ENCODE measurements at regions not wholly inside any gene's neighbourhood (a gene's known extent, or its start where the extent isn't known, plus 50 kb on each side); places are given as distances from the start of the nearest gene placed in this dataset.

- no peaks in the 10 kb centered on the region for H3K36me3 ChIP-seq (replicated peaks in 1 of 2; ENCODE audit: control insufficient read depth in 1 of 2, insufficient read depth in 2 of 2, low read length in 2 of 2)
- Mint-ChIP-seq H3K27me3 (ENCODE audit: low read depth in 3 of 3) (no peaks in the 10 kb centered on the region), H3K4me1 (no peaks in the 10 kb centered on the region)
Measured at GRCh38 chr4:129971419-129971818, 875.5 kb downstream of the C4orf33 start.

GRCh38 chr4:129972257-129972656 is 876.3 kb downstream of the C4orf33 start:
- Mint-ChIP-seq H3K4me3 (no peak overlapping the region), H3K9me3 (no peaks in the 10 kb centered on the region), H3K27ac (no peak overlapping the region), H3K36me3 (no peaks in the 10 kb centered on the region), H3K27me3 (ENCODE audit: low read depth in 3 of 3) (no peaks in the 10 kb centered on the region), H3K4me1 (no peaks in the 10 kb centered on the region)
- Histone ChIP-seq H3K27ac (ENCODE audit: low read depth in 1 of 2, low read length in 2 of 2) (no peak overlapping the region), H3K9ac (ENCODE audit: insufficient read depth, low read length, poor library complexity, severe bottlenecking) (no peak overlapping the region), H2AFZ (ENCODE audit: insufficient read depth, low read depth, low read length, poor library complexity, severe bottlenecking) (no peak overlapping the region), H3K4me2 (replicated peaks; ENCODE audit: extremely low read depth, low read length, poor library complexity, severe bottlenecking) (no peak overlapping the region), H3K4me3 (replicated peaks in 1 of 3; ENCODE audit: low read depth in 2 of 3, low read length in 3 of 3) (no peak overlapping the region), H4K20me1 (ENCODE audit: insufficient read depth, low read length) (no peaks in the 10 kb centered on the region), H3K9me3 (replicated peaks in 1 of 2; ENCODE audit: control insufficient read depth in 1 of 2, insufficient read depth in 1 of 2, low read length in 2 of 2) (peaks cover 0 to 4% of the 10 kb centered on the region in 2 donors), H3K4me1 (ENCODE audit: control insufficient read depth in 1 of 2, insufficient read depth in 2 of 2, low read length in 2 of 2) (no peaks in the 10 kb centered on the region), H3K36me3 (replicated peaks in 1 of 2; ENCODE audit: control insufficient read depth in 1 of 2, insufficient read depth in 2 of 2, low read length in 2 of 2) (no peaks in the 10 kb centered on the region), H3K79me2 (ENCODE audit: insufficient read depth, low read length) (no peaks in the 10 kb centered on the region), H3K27me3 (ENCODE audit: control insufficient read depth in 2 of 2, insufficient read depth in 2 of 2, low read length in 2 of 2) (no peaks in the 10 kb centered on the region)
- intact Hi-C loops (cut with micrococcal nuclease) = no loop called here
- WGBS (ENCODE audit: insufficient coverage) = no CpG with 5 or more reads among the region's 1 CpG
- DNase-seq = no peak
- TF ChIP-seq CTCF (IDR thresholded peaks at IDR 0.05) = no peak

More at GRCh38 chr4:129971419-129971818, 875.5 kb downstream of the C4orf33 start:
- no peak overlapping the region for H3K27ac ChIP-seq (ENCODE audit: low read depth in 1 of 2, low read length in 2 of 2)
- H3K4me3 ChIP-seq (replicated peaks in 1 of 3; ENCODE audit: low read depth in 2 of 3, low read length in 3 of 3) = no peak overlapping the region
- DNase-seq = no peak
- no peak overlapping the region for H3K9ac ChIP-seq (ENCODE audit: insufficient read depth, low read length, poor library complexity, severe bottlenecking)
- H3K36me3 Mint-ChIP-seq = no peaks in the 10 kb centered on the region
- peaks cover 0 to 4% of the 10 kb centered on the region in 2 donors for H3K9me3 ChIP-seq (replicated peaks in 1 of 2; ENCODE audit: control insufficient read depth in 1 of 2, insufficient read depth in 1 of 2, low read length in 2 of 2)
- no peak overlapping the region for H3K27ac Mint-ChIP-seq
- H3K79me2 ChIP-seq (ENCODE audit: insufficient read depth, low read length) = no peaks in the 10 kb centered on the region
- no peak overlapping the region for H2AFZ ChIP-seq (ENCODE audit: insufficient read depth, low read depth, low read length, poor library complexity, severe bottlenecking)
- intact Hi-C loops (cut with micrococcal nuclease) = no loop called here
- H3K9me3 Mint-ChIP-seq = no peaks in the 10 kb centered on the region
- no peak overlapping the region for H3K4me3 Mint-ChIP-seq
- H3K4me2 ChIP-seq (replicated peaks; ENCODE audit: extremely low read depth, low read length, poor library complexity, severe bottlenecking) = no peak overlapping the region
- no peaks in the 10 kb centered on the region for H3K4me1 ChIP-seq (ENCODE audit: control insufficient read depth in 1 of 2, insufficient read depth in 2 of 2, low read length in 2 of 2)
- no peaks in the 10 kb centered on the region for H4K20me1 ChIP-seq (ENCODE audit: insufficient read depth, low read length)
- TF ChIP-seq CTCF (IDR thresholded peaks at IDR 0.05) = no peak
- no peaks in the 10 kb centered on the region for H3K27me3 ChIP-seq (ENCODE audit: control insufficient read depth in 2 of 2, insufficient read depth in 2 of 2, low read length in 2 of 2)
